ENCODE measurements at regions not wholly inside any gene's neighbourhood (a gene's known extent, or its start where the extent isn't known, plus 50 kb on each side); places are given as distances from the start of the nearest gene placed in this dataset.
"Not testable (repeated sequence)": the region's sequence is repeated elsewhere in the genome, so short reads cannot be mapped to it uniquely, and the experiment has no call there.

GRCh38 chr6:135129136-135129856 lies 51.8 kb upstream of the MYB start:
- DNase-seq, result peak; percentile 33

GRCh38 chr6:135128268-135128914 lies 52.7 kb upstream of the MYB start:
- no peak for DNase-seq

GRCh38 chr6:135126729-135127128 lies 54.4 kb upstream of the MYB start:
- DNase-seq, result no peak

- no peak for DNase-seq
Measured at GRCh38 chr6:135126034-135126433, 55.1 kb upstream of the MYB start.

GRCh38 chr6:135121434-135121833 lies 59.7 kb upstream of the MYB start:
- DNase-seq, result no peak

GRCh38 chr6:135118134-135118730 lies 62.9 kb upstream of the MYB start:
- DNase-seq, result no peak

GRCh38 chr6:135117413-135117968 lies 62.9 kb upstream of the HBS1L start:
- DNase-seq, result no peak

- no peak for DNase-seq
Measured at GRCh38 chr6:135116571-135116970, 61.9 kb upstream of the HBS1L start.

GRCh38 chr6:135115834-135116233 lies 61.2 kb upstream of the HBS1L start:
- no peak for DNase-seq

- no peak for DNase-seq
Measured at GRCh38 chr6:135115411-135115810, 60.8 kb upstream of the HBS1L start.

GRCh38 chr6:135114355-135115145 lies 59.9 kb upstream of the HBS1L start:
- DNase-seq, result no peak

- no peak for DNase-seq
Measured at GRCh38 chr6:135113860-135114259, 59.2 kb upstream of the HBS1L start.

GRCh38 chr6:135112951-135113350 lies 58.3 kb upstream of the HBS1L start:
- DNase-seq, result not testable (repeated sequence)

- not testable (repeated sequence) for DNase-seq
Measured at GRCh38 chr6:135110261-135110781, 55.7 kb upstream of the HBS1L start.

- DNase-seq, result no peak
Measured at GRCh38 chr6:135109761-135110160, 55.1 kb upstream of the HBS1L start.

- DNase-seq, result no peak
Measured at GRCh38 chr6:135108692-135109091, 54.1 kb upstream of the HBS1L start.

- DNase-seq, result no peak
Measured at GRCh38 chr6:135106611-135107010, 52.0 kb upstream of the HBS1L start.

- DNase-seq, result no peak
Measured at GRCh38 chr6:135105710-135106109, 51.1 kb upstream of the HBS1L start.

- no peak for DNase-seq
Measured at GRCh38 chr6:135105299-135105698, 50.7 kb upstream of the HBS1L start.

Measured in activated CD4-positive, CD25-positive, alpha-beta regulatory T cell treated with anti-CD3 and anti-CD28 coated beads, Interleukin-2, amount 50 U/mL, for 72 hours (primary cell).